GM12891 (cell line): ENCODE measurements at regions not wholly inside any gene's neighbourhood (a gene's known extent, or its start where the extent isn't known, plus 50 kb on each side); places are given as distances from the start of the nearest gene placed in this dataset.
"Not testable (repeated sequence)": the region's sequence is repeated elsewhere in the genome, so short reads cannot be mapped to it uniquely, and the experiment has no call there.

Source experiments
- POLR2A ChIP-seq: IDR thresholded peaks from 2 replicates; pipeline ENCODE4 v1.6.1; 2011; ENCODE audit warnings: low read depth, low read length, control low read depth
- POLR2AphosphoS5 ChIP-seq: IDR thresholded peaks from 2 replicates; pipeline ENCODE4 v1.6.1; 2011; ENCODE audit warnings: low read depth, low read length, control low read depth
- TAF1 ChIP-seq: IDR thresholded peaks from 2 replicates; pipeline ENCODE4 v1.6.1; 2011; ENCODE audit warnings: low read depth, low read length, control low read depth

- not testable (repeated sequence) for TF ChIP-seq POLR2A, TAF1, POLR2AphosphoS5
These were observed 66.2 kb upstream of the MAGEB2 start for GRCh38 chrX:30149206-30149605.
